ENCODE measurements at regions not wholly inside any gene's neighbourhood (a gene's known extent, or its start where the extent isn't known, plus 50 kb on each side); places are given as distances from the start of the nearest gene placed in this dataset.

- TF ChIP-seq POLR2A (IDR thresholded peaks at IDR 0.05) (no peak), CTCF (IDR thresholded peaks at IDR 0.05 in 8 of 11, conservative IDR thresholded peaks at IDR 0.05 in 3 of 11) (no peak), POLR2AphosphoS5 (IDR thresholded peaks at IDR 0.05) (no peak)
These were observed 126.3 kb upstream of the SEC61G start for GRCh38 chr7:54885285-54885684.
